AML-193 (cell line): ENCODE measurements at regions not wholly inside any gene's neighbourhood (a gene's known extent, or its start where the extent isn't known, plus 50 kb on each side); places are given as distances from the start of the nearest gene placed in this dataset.
"Not testable (repeated sequence)": the region's sequence is repeated elsewhere in the genome, so short reads cannot be mapped to it uniquely, and the experiment has no call there.

Experiments used
- DNase-seq, 2 experiments: peaks; one replicate each; lab custom pipeline; 2025; lab: John Stamatoyannopoulos, UW

GRCh38 chr6:27544135-27544534 lies 71.2 kb upstream of the ZNF184 start:
- not testable (repeated sequence) for DNase-seq

GRCh38 chr6:27542485-27542884 lies 69.6 kb upstream of the ZNF184 start:
- DNase-seq: no peak

GRCh38 chr6:27541933-27542297 lies 69.0 kb upstream of the ZNF184 start:
- DNase-seq: no peak

GRCh38 chr6:27541212-27541932 lies 68.5 kb upstream of the ZNF184 start:
- no peak for DNase-seq

GRCh38 chr6:27539551-27539950 lies 66.6 kb upstream of the ZNF184 start:
- DNase-seq: no peak

- DNase-seq: no peak
These were observed 60.1 kb upstream of the ZNF184 start for GRCh38 chr6:27532820-27533538.

- DNase-seq: no peak
These were observed 59.0 kb upstream of the ZNF184 start for GRCh38 chr6:27531772-27532459.

- not testable (repeated sequence) for DNase-seq
These were observed 56.9 kb upstream of the ZNF184 start for GRCh38 chr6:27529796-27530195.

GRCh38 chr6:27528714-27529113 lies 55.8 kb upstream of the ZNF184 start:
- no peak for DNase-seq
